ENCODE measurements at regions not wholly inside any gene's neighbourhood (a gene's known extent, or its start where the extent isn't known, plus 50 kb on each side); places are given as distances from the start of the nearest gene placed in this dataset.

- Histone ChIP-seq H4K20me1 (replicated peaks in 1 of 2; ENCODE audit: control insufficient read depth in 1 of 2, insufficient read depth in 2 of 2, low read length in 2 of 2) (no peaks in the 10 kb centered on the region), H3K56ac (replicated peaks; ENCODE audit: insufficient read length, low read depth, low read length) (no peak overlapping the region), H2BK15ac (ENCODE audit: low read length) (no peak overlapping the region), H3K27me3 (replicated peaks in 1 of 4; ENCODE audit: control insufficient read depth in 3 of 4, extremely low read depth in 1 of 4, insufficient read depth in 3 of 4, low read length in 3 of 4) (no peaks in the 10 kb centered on the region), H2BK120ac (replicated peaks; ENCODE audit: low read depth, low read length) (no peak overlapping the region), H3K4me3 (ENCODE audit: extremely low read depth in 1 of 4, insufficient read depth in 2 of 4, low read depth in 3 of 4, low read length in 4 of 4) (no peak overlapping the region), H3K79me2 (ENCODE audit: control insufficient read depth in 1 of 2, insufficient read depth in 2 of 2, low read length in 2 of 2) (no peaks in the 10 kb centered on the region), H4K5ac (ENCODE audit: insufficient read length, low read depth, low read length) (no peak overlapping the region), H3K18ac (ENCODE audit: extremely low read depth, low read length) (no peak overlapping the region), H2BK20ac (ENCODE audit: low read length) (no peak overlapping the region), H3K27ac (ENCODE audit: low read depth, low read length) (no peak overlapping the region), H4K8ac (ENCODE audit: extremely low read depth, insufficient read depth, low read length) (no peak overlapping the region), H2AFZ (ENCODE audit: low read length) (no peak overlapping the region), H3K9ac (replicated peaks in 1 of 4; ENCODE audit: extremely low read depth in 1 of 4, low read depth in 3 of 4, low read length in 3 of 4) (no peak overlapping the region), H3K14ac (ENCODE audit: insufficient read length) (no peak overlapping the region), H3K23ac (ENCODE audit: insufficient read length) (no peak overlapping the region), H3K79me1 (ENCODE audit: low read depth, low read length) (no peaks in the 10 kb centered on the region), H3K4me1 (replicated peaks in 1 of 4; ENCODE audit: control insufficient read depth in 3 of 4, insufficient read depth in 4 of 4, low read length in 3 of 4) (no peaks in the 10 kb centered on the region), H2AK5ac (ENCODE audit: low read depth, low read length) (no peak overlapping the region), H3K36me3 (ENCODE audit: control insufficient read depth in 2 of 4, insufficient read depth in 4 of 4, low read length in 3 of 4) (no peaks in the 10 kb centered on the region), H3K9me3 (ENCODE audit: insufficient read depth in 2 of 2, low read depth in 1 of 2, low read length in 1 of 2) (no peaks in the 10 kb centered on the region), H3K4ac (replicated peaks; ENCODE audit: insufficient read length, low read depth, low read length) (no peak overlapping the region), H2BK5ac (ENCODE audit: low read depth, low read length) (no peak overlapping the region), H4K91ac (replicated peaks; ENCODE audit: insufficient read length, low read length) (no peak overlapping the region), H3K4me2 (ENCODE audit: insufficient read depth in 1 of 2, low read depth in 2 of 2, low read length in 2 of 2) (no peak overlapping the region), H3K23me2 (ENCODE audit: low read depth, low read length) (no peaks in the 10 kb centered on the region), H2BK12ac (ENCODE audit: low read depth, low read length) (no peak overlapping the region)
- ChIA-PET POLR2A (ENCODE audit: partially characterized antibody) (no interaction called here), CTCF (ENCODE audit: partially characterized antibody) (interaction anchor here (0.6 to 1.0 kb wide), 3 partner anchors 83 to 439 kb away, joined by 3 to 4 read pairs (median 3); no protein-coding TSS in a partner anchor)
- TF ChIP-seq RNF2 (IDR thresholded peaks at IDR 0.05; ENCODE audit: borderline replicate concordance, low read depth, low read length, missing control alignments, poor library complexity, severe bottlenecking): no peak
- no peak for TF ChIP-seq GTF2F1 (IDR thresholded peaks at IDR 0.05; ENCODE audit: borderline replicate concordance, low read depth, low read length)
- TF ChIP-seq PHF8 (conservative IDR thresholded peaks at IDR 0.05; ENCODE audit: low read depth, low read length): no peak
- no peak for TF ChIP-seq CREB1 (IDR thresholded peaks at IDR 0.05)
- no peak for TF ChIP-seq TBP (IDR thresholded peaks at IDR 0.05; ENCODE audit: low read depth, low read length)
- no peak for TF ChIP-seq EGR1 (IDR thresholded peaks at IDR 0.05; ENCODE audit: borderline replicate concordance, low read depth, low read length)
- no peak for TF ChIP-seq JUN (IDR thresholded peaks at IDR 0.05; ENCODE audit: low read depth, low read length)
- no peak for TF ChIP-seq SP1 (IDR thresholded peaks at IDR 0.05; ENCODE audit: low read depth, low read length)
- TF ChIP-seq EZH2 (IDR thresholded peaks at IDR 0.05; ENCODE audit: low read depth, low read length, severe bottlenecking): no peak
- TF ChIP-seq ATF2 (IDR thresholded peaks at IDR 0.05; ENCODE audit: low read length): no peak
- TF ChIP-seq YY1 (IDR thresholded peaks at IDR 0.05; ENCODE audit: low read depth, low read length): no peak
- TF ChIP-seq CBX5 (IDR thresholded peaks at IDR 0.05; ENCODE audit: low read depth, low read length): no peak
- TF ChIP-seq SAP30 (IDR thresholded peaks at IDR 0.05; ENCODE audit: insufficient read depth, insufficient replicate concordance, low read length): no peak
- no peak for TF ChIP-seq CHD1 (IDR thresholded peaks at IDR 0.05; ENCODE audit: low read depth, low read length)
- no peak for TF ChIP-seq KDM5A (IDR thresholded peaks at IDR 0.05; ENCODE audit: low read length)
- FAIRE-seq: no peak
- no peak for DNase-seq (ENCODE audit: low read depth in 1 of 2, low spot score in 2 of 2)
Observed at GRCh38 chr2:16365366-16365765, 300.3 kb downstream of the CYRIA start.

All from H1 (cell line).